HG03575 (cell line): ENCODE measurements at regions not wholly inside any gene's neighbourhood (a gene's known extent, or its start where the extent isn't known, plus 50 kb on each side); places are given as distances from the start of the nearest gene placed in this dataset.

Experiments used
- ATAC-seq: cut with Tn5 transposase; IDR thresholded peaks from one replicate; pipeline ENCODE4 v1.9.1; 2021; ENCODE audit not compliant: unreplicated experiment, insufficient number of reproducible peaks, low FRiP score; ENCODE audit errors: extremely low read depth

DNA sequence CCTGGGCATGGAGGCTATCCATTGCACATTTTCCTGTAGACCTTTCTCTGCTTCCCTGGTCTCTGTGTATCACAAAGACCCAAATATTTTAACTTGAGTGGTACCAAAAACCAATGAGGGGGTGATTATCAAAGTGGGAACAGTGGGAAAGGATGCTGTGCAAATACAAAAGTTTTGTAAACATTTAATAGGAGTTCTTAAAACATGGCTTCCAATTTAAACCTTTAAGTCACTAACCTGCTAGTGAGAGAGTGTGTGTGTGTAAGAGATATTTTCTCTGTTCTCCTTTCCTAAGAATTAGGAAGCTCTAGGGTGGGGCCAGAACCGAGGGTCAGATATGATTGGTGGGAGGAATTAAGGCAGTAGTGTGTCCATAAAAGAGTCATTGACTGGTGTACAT lies 64.5 kb upstream of the ARHGAP5 start:
- ATAC-seq, result no peak

DNA sequence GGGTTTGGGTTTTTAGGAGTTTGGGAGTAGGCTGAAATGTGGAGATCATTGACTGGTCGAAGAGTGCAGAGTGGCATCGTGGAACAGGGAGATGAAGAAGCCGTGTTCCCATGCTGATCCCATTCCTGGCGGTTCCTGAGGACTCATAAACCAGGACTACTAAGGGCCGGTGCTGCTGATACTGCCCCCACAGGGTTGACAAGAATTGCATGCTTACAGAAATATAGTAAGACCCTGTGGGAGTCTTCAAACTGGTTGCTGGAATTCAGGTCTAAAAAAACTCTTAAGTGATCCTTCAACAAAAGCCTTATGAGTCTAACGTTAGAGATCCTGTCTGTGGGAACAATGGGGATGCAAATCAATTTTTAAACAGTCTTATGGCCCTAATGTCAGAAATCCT lies 64.0 kb upstream of the ARHGAP5 start:
- no peak for ATAC-seq

DNA sequence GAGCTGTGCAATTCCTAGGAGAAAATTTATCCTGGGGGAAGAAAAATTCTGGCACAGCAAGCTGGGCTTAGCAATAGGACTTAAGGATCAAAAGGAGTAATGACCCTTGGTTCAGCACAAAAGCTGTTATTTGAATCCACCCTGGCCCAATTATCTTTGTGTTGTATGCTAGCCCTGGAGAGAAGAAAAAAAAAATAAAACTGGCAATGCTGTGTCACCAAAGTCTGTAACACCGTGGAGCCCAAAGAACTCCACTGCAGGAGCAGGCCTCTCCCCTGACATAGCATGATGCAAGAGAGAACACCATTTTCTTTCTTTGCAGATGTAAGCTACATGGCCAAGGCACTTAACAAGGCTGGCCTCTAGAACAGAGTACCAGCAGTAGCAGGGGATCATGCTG lies 63.0 kb upstream of the ARHGAP5 start:
- no peak for ATAC-seq

DNA sequence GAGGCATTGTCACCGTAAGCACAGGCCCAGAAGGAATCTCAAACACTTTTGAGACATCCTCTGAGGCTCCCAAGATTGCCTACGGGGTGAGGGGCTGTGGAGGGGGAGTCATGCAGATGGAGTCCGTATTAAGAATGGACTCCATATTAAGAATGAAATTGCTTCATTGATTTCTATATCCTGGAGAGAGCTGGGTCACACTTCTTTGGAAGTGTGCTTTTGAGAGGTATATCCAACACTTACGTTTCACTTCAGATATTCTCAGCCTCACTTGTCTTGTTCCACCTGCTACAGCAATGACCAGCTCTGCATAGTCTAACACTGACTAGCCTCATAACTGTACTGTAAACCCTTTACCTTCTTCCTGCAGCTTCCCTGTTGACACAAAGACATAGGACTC lies 62.6 kb upstream of the ARHGAP5 start:
- no peak for ATAC-seq

- ATAC-seq, result no peak
Observed at GRCh38 chr14:32015166-32015565, 61.9 kb upstream of the ARHGAP5 start.

DNA sequence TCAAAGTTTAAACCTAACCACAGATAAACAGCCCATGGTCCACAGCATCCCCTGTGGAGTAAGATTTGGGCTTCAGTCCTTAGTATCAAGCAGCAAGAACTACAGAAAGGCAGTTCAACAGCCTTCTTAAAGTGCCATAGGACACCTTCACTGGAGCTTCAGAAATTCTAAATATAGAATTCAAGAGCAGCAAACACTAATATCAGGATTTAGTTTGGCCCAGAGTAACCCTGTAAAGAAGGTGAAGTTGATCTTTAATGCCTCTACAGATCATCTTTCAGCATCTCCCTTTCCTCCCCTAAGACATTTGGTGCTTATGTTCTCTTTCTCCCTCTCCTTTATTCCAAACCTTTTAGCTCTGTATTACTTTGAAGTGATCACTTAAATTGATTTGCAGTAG lies 59.5 kb upstream of the ARHGAP5 start:
- no peak for ATAC-seq

DNA sequence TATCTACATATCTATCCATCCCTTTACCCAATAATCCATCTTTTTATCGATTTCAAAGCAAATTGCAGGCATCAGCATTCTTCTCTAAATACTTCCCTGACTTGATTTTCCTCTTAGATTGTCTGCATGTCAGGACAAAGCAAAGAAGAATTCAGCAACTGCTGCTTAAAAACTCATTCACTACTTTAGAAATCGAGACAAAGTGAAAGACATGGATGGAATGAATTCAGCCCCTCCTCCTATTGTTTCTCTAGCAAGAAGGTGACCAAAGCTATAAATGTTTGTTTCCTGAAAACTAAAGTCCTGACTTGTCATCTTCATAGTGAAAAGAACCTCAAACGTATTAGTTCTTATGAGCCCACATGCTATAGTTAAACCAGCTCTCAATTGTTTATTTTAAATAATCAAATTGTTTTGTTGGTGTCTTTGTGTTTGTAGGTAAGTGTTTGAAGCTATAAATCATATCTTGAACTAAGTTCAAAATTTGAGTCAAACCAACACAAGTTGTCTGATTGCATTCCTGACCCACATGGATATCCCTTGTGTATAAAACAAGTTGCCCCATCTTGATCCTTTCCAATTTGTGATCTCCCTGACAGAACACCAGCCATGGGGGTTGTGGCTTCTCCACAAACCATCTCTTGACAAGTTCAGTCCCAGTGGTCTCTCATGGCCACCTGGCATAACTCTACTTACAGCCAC lies 58.6 kb upstream of the ARHGAP5 start:
- ATAC-seq, result no peak

DNA sequence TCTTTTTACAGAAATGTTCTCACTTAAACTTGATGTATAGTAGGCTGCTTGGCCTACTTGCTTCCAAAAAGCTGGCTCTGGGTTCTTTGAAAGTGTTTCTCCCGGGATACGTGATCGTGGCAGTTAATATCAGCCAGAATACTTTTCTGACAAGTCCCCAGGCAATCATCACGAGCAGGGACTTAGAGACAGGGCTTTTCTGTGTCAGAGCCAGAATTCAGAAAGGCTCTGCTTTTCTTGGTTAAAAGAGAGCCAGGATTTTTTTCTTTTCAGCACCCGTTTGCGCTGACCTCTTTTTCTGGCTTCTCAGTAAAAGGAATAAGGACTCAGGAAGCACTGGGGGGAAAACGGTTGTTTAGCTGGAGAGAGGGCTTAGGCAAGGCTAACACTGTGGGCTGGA lies 57.8 kb upstream of the ARHGAP5 start:
- ATAC-seq, result no peak

DNA sequence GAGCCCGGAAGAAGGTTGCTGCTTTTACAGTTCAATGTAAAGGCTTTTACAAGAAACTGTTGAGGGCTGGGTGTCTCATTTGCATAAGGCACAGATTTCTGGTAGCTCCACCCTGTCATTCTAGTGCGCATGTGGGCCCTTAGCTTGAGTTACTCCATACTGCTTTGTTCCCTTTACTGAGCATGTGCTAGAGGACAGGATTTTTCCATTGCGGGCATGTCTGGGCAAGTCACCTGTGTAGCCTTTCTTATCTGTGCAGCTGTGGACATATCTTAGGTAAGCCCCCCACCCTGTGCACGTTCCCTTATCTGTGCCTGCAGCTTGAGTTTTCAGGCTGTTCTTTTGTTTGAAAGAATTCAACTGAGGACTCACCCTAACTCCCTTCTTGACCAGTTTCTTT lies 56.2 kb upstream of the ARHGAP5 start:
- no peak for ATAC-seq

DNA sequence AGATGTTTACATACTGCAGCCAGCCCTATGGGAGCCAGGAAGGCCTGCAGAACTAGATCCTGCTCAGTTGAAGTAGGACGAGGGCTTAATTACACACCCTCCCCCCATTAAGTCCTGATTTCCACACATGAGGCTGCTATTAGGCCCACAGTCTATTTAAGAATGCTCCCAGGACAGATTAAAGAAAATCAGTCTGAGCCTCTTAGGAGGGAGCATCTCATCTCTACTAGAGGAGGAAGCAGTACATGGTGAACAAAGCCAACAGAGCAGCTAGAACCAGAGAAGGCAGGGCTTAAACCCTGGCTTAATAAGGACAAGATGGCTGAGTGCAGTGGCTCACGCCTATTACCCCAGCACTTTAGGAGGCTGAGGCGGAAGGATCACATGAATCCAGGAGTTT lies 55.8 kb upstream of the ARHGAP5 start:
- ATAC-seq, result no peak

DNA sequence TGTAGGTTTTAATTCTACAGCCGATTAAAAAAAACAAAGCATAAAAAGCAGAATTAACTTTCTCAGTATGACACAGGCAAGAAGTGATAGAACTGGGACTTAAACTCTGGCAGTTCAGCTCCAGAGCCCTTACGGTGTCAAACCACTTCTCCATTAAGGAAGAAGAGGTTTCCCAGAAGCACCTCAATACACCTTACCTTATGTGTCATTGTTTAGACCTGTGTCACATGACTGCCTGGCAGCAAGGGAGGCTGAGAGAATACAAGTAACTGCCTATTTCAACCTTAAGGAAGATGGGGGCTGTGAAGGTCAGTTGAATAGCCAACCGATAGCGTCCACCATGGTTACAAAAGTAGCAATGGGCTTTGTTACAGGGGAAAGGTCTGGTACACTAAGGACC lies 54.6 kb upstream of the ARHGAP5 start:
- no peak for ATAC-seq

GRCh38 chr14:32022938-32023466 lies 54.1 kb upstream of the ARHGAP5 start:
- no peak for ATAC-seq

DNA sequence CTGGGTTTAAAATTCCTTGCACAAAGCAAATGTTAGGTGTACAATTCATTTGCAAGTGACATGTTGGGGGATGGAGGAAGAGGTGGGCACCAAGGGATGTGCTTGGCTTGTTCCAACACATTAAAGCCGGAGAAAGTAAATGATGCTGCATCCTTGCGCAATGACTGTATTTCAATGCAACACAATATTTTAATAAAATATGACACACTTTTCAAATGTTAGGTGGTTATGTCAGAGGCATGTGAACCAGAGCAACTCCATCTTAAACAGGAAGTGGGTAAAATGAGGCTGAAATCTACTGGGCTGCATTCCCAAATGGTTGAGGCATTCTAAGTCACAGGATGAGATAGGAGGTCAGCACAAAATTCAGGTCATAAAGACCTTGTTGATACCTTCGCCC lies 53.6 kb upstream of the ARHGAP5 start:
- ATAC-seq, result no peak

GRCh38 chr14:32027255-32027939 lies 49.7 kb upstream of the ARHGAP5 start:
- no peak for ATAC-seq
